Right ventricle myocardium inferior (tissue), 1 donor: ENCODE measurements at regions not wholly inside any gene's neighbourhood (a gene's known extent, or its start where the extent isn't known, plus 50 kb on each side); places are given as distances from the start of the nearest gene placed in this dataset.

Experiments used
- ATAC-seq: fragments of 200-7000 bp; cut with Tn5 transposase; one replicate; pipeline ENCODE4 v1.9.1; 2020; ENCODE audit warnings: mild to moderate bottlenecking, moderate library complexity
- DNase-seq: peaks from one replicate; pipeline ENCODE4 v3.0.0; 2021; ENCODE audit errors: missing footprints
- intact Hi-C: fragments of 100-400 bp; cut with DNase I; formaldehyde crosslinking; loops from one replicate; pipeline ENCODE4 v1.11.0; 2022
- donor health status: DM: no; HTN: yes; CAD: no; lungs with severe emphysema.

DNA sequence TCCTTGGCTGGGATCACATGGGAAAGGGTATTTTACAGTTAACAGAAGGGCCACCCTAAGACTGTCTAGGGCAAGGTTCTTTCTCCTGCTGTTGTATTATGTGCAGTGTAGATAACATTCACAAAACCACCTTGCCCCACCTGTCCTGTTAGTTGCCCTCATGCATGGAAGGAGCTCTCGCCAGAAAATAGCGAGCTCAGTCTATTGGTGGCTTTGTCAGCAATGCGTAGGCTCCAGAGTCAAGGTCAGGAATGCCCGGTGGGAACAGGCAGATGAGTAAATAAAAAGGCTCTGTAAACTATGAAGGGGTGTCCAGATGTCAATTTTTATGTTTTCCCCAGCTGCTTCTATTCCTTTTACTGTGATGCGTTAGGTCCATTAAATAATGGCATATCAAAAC, 107.1 kb upstream of the WDR11 start:
- intact Hi-C loops, result no loop called here
- DNase-seq, result no peak
- no peak for ATAC-seq

DNA sequence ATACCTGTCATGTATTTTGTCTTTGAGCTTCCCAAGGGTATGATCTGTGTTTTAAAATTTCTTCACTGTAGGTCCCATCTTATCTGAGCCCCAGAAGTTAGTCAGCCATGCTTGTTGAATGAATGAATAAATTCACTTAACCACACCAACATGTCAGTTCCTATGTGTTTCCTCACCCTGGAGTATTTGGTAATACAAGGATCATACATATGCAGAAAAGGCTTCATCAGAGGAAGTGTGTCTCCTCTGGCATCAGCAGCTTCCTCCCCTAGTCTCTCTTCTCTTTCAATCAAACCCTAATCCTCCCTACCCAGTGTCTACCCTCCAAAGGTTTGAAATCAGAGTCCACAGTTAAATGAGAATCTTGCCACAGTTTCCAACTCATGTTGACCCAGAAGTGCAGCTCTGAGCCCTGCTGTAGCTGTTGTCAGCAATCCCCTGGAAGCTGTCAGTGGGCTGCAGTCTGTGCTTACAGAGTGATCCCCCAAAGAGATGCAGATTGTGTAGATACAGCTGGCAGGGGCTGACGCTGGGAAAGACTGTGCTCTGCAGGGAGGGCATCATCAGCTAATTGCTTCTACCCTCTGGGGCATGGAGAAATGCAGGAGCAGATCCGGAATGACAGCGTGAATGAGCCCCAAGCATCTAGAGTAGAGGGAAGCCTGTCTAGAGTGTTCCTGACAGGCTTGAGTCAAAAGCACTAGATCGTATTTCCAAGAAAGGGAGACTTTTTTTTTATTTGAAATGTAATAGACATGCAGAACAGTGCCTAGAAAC, 105.0 kb upstream of the WDR11 start:
- intact Hi-C loops, result no loop called here
- DNase-seq, result no peak

GRCh38 chr10:120748519-120748918, 102.6 kb upstream of the WDR11 start:
- no peak for ATAC-seq
- no peak for DNase-seq
- intact Hi-C loops, result no loop called here

More for the DNA sequence above, 105.0 kb upstream of the WDR11 start:
- ATAC-seq, result no peak

DNA sequence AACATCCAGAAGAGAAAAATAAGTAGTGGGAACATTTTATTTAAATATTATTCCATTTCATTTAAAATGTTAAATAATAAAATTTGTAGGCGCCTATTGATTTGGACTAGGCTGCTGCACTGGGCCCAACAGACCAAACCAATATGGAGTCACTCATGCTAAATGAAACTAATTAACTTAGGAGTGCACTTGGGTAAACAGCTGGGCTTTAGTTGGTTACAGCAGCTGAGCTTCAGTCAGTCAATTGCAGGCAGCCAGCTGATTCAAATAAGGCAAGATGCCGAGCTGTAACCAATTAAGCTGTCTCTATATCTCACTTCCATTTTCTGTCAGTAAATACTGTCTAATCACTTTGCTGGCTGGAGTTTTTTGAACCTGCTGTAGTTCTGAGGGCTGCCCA, 102.1 kb upstream of the WDR11 start:
- intact Hi-C loops, result no loop called here
- DNase-seq (no peak), ATAC-seq (no peak)

GRCh38 chr10:120749856-120750566, 101.2 kb upstream of the WDR11 start:
- DNase-seq (no peak), ATAC-seq (peak; percentile 28)
- intact Hi-C loops, result no loop called here

DNA sequence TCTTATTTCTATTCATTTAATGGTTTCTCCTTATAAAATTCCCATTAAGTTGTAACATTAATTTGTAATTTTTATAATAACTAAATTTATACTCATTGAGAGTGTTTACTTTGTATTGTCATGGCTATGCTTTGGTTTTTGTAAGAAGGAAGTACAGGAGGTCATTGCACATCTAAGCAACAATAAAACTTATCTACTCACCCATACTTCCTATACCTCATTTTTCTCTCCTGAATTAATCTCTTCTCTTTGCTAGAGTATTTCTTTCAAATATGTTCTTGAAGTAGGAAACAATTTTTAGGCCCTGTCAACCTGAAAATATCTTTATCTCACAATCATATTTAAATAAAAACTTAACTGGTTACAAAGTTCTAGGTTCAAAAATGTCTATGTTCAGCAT, 95.4 kb upstream of the WDR11 start:
- intact Hi-C loops, result no loop called here
- no peak for ATAC-seq
- DNase-seq, result no peak

- no peak for ATAC-seq
- intact Hi-C loops, result no loop called here
These were observed 90.9 kb upstream of the WDR11 start for GRCh38 chr10:120760253-120760652.

DNA sequence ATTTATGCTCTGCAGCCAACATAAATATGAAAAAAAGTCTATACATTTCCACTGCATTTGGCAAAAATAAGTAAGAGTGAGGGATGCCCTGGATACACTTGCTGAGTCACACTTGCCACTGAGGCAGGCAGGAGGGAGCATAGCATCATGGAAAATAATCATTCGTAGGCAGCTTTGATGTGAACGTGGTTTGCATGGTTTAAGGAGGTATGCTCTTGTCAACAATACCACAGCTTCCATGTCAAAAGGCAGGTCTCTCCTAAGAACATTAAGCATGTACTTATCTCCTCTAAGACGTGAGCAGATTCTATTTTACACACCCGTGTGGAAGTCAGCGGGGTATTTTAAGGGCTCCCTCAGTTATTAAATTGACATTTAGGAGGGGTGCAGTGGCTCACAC, 89.2 kb upstream of the WDR11 start:
- intact Hi-C loops, result no loop called here

More at GRCh38 chr10:120760253-120760652, 90.9 kb upstream of the WDR11 start:
- DNase-seq, result no peak

DNA sequence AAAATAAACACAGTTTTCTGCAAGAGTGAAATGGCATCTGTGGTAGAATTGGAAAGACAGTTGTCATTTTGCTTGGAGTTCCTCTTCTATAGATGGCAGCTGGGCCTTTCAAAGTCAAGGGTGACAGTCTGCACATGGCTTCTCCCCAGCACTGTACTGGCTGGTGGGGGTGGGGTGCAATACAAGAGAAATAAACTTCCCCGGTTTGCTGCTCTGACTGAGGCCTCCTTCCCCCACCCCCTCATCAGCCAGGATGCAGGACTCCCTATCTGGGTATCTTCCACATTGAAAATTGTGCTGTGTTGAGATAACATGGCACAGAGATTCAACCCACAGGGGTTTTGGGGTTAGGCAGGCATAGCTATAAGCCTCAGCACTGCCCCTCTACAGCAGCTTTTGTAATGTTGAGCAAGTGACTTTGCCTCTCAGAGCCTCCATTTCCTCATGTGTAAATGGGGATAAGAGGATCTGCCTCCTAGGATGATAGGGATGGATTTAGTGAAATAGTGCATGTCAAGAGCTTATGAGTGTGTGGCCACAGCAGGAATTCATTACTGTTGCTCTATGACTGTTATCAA, 85.8 kb upstream of the WDR11 start:
- intact Hi-C loops, result no loop called here
- ATAC-seq (no peak), DNase-seq (no peak)

More for the DNA sequence above, 89.2 kb upstream of the WDR11 start:
- no peak for ATAC-seq
- no peak for DNase-seq

GRCh38 chr10:120768227-120768626, 82.9 kb upstream of the WDR11 start:
- no peak for ATAC-seq
- intact Hi-C loops, result no loop called here

GRCh38 chr10:120770496-120770895, 80.7 kb upstream of the WDR11 start:
- intact Hi-C loops, result no loop called here

More at GRCh38 chr10:120768227-120768626, 82.9 kb upstream of the WDR11 start:
- DNase-seq, result no peak

GRCh38 chr10:120776442-120776841, 74.7 kb upstream of the WDR11 start:
- no peak for ATAC-seq
- intact Hi-C loops, result no loop called here

More at GRCh38 chr10:120770496-120770895, 80.7 kb upstream of the WDR11 start:
- DNase-seq, result no peak
- no peak for ATAC-seq

DNA sequence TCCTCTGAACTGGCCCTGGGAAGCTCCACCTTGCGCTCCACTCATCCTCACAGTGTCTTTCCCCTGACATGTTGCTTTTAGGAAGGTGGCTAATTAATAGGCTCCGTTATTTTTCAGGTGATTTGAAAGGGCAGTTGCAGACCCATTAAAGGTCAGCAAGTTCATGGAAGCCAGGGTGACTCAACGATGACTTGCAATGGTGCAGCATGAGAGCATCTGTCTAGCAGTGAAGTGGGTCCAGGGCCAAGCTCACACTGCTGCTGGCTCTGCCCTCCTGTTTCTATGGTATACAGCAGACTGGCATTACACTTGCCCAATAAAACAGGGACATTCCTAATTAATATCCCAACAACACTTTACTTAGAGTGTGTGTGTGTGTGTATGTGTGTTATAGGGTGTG, 68.8 kb upstream of the WDR11 start:
- no peak for DNase-seq

More at GRCh38 chr10:120776442-120776841, 74.7 kb upstream of the WDR11 start:
- no peak for DNase-seq

DNA sequence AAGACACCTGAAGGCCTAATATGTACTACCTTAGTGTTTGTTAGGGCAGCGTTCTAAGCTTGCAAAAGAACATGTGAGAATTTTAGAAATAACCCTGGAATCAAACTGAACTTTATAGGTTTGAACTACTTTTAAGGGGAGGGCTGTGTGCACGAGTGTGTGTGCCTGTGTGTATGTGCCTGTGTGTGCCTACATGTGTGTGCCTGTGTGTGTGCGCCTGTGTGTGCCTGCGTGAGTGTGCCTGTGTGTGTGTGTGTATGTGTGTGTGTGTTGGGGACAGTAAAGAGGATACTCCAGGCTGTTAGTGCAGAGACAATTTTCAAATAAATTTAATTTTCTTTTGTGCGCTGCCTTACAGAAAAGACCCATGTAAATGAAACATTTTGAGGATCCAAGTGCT, 68.1 kb upstream of the WDR11 start:
- intact Hi-C loops, result no loop called here
- DNase-seq (no peak), ATAC-seq (no peak)

More for the DNA sequence above, 68.8 kb upstream of the WDR11 start:
- ATAC-seq, result no peak
- intact Hi-C loops, result no loop called here

DNA sequence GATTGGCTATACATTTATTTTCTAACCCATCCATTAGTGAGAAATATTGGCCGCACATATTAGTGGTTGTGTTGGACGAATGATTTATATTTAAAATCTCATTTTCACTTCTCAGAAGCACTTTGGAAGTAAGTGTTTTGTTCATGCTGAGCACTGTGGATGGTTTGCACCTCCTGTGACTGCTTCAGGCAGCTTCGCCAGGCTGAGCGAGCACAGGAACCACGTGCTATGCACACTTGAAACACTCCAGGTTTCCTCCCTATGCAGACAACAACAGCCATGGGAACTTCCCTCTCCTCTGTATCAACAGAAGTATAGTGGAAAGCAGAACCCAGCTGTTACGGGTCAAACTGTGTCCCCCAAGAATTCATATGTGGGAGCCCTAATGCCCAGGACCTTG, 67.3 kb upstream of the WDR11 start:
- ATAC-seq (no peak), DNase-seq (no peak)
- intact Hi-C loops, result no loop called here

DNA sequence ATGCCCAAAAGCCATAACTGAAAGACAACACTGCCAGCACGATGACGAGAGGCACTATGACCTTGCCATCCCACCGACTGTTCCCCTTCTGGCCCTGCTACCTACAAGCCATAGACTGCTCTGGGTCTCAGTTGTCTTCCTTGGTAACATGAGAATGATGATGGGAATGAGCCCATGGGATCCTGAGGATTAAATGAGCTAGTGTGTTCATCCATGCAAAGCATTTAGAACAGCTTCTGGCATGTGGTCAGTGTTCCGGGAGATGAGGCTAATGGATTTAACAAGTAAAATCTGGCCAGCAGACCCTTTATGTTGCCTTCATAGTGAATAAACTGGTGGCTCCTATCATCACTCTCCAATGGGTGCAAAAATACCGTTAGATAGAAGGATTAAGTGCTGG, 62.4 kb upstream of the WDR11 start:
- intact Hi-C loops, result no loop called here
- no peak for DNase-seq
- no peak for ATAC-seq

DNA sequence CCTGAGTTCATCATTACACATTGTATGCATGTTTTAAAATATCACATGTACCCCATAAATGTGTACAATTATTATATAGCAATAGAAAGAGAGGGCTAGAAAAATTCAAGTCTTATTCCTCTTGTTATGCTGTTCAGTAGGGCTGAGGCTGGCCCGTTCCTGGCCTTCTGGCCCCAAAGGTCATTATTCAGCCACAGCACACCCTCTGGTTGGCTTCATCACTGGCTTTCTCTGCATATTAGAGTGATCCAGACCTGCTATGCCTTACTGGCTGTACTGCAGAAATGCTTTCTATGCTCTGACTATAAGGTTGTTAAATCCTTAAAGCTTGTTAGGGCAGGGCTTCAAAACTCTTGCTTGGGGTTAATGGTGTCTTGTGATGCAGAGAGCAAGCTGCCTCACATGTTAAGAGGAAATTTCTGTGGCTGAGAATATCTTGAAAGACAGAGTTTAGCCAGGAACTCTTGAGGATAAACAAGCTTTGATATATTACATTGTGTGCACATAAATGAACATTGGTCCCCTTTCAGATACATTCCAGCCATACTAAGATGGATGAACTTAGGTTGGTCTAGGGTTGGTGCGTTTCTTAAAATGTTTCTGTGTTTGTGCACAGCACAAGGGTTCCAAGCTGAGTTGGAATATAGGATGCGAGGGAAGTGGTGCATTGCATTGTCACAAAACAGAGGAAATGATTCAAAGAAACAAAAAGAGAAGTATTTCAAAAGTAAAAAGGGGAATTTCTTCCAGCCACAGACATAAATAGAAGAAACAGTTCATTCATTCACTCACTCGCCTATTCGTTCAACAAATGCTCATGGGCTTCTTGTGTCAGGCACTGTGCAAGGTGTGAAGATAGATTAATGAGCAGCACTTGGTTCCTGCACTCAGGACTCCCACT, 61.6 kb upstream of the WDR11 start:
- DNase-seq (no peak), ATAC-seq (no peak)
- intact Hi-C loops, result no loop called here

DNA sequence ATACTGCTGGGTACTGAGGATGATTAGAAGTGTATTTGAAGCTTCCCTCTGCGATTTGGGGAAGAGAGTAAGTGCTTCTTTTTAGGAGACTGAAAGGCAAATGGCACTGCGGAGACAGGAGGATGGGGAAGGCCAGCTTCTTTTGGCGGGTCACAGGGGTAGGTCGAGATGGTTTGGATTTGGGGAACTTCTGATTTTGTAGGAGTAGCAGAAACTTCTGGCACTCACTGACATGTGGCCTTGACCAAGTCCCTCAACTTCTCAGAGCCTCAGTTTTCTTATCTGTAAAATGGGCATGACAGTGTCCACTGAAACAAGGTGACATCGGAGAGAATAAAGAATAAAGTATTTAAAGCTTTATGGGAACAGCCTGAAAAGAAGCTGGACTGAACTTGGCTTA, 59.8 kb upstream of the WDR11 start:
- ATAC-seq (no peak), DNase-seq (no peak)
- intact Hi-C loops, result no loop called here

DNA sequence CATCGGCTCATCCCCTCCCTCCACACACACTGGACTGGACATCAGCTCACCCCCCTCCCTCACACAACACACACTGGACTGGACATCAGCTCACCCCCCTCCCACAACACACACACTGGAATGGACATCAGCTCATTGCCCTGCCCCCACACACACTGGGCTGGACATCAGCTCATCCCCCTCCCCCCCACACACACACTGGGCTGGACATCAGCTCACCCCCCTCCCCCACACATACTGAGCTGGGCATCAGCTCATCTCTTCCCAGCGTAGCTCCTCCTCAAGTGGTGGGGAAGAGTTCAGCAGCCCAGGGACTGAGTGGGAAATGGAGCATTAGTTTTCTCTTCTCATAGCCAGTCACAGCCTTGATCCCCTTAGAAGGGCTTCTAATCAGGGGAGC, 58.1 kb upstream of the WDR11 start:
- no peak for ATAC-seq

More for the DNA sequence above, 58.1 kb upstream of the WDR11 start:
- intact Hi-C loops, result no loop called here
- no peak for DNase-seq
